Stimulated activated CD4-positive, alpha-beta T cell treated with anti-CD3 and anti-CD28 coated beads, Interleukin-1b, Interleukin-23, amount 100 ng/mL, for 24 hours (primary cell): ENCODE measurements at regions not wholly inside any gene's neighbourhood (a gene's known extent, or its start where the extent isn't known, plus 50 kb on each side); places are given as distances from the start of the nearest gene placed in this dataset.
"Not testable (repeated sequence)": the region's sequence is repeated elsewhere in the genome, so short reads cannot be mapped to it uniquely, and the experiment has no call there.

Experiments used
- DNase-seq, 4 experiments: peaks; one replicate each; pipeline ENCODE4 v3.0.0-alpha.2; 2020; ENCODE audit warnings: low read depth in 4 of 4, low spot score in 1 of 4

- not testable (repeated sequence) for DNase-seq
Measured at GRCh38 chr9:73337182-73337581, 185.5 kb downstream of the ANXA1 start.

- no peak for DNase-seq
Measured at GRCh38 chr9:73344060-73344459, 192.4 kb downstream of the ANXA1 start.

- DNase-seq: no peak
Measured at GRCh38 chr9:73347123-73347522, 195.5 kb downstream of the ANXA1 start.

- no peak for DNase-seq
Measured at GRCh38 chr9:73347720-73348119, 196.1 kb downstream of the ANXA1 start.

DNA sequence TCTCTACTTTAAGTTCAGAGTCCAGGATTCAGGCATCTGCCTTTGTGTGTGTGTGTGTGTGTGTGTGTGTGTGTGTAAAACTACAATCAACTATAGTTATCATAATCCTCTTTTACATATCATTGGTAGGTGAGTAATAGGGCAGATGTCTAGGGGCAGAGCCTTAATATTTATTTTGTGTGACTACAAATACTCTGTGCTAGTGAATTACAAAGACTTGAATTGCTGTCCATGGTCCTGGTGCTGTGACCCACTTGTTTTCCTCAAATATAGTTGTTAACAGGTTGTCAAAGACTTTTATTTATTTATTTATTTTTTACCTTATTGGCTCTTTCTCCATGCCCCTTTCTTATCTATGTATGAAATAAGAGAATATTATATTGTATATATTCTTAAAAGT, 196.8 kb downstream of the ANXA1 start:
- no peak for DNase-seq

DNA sequence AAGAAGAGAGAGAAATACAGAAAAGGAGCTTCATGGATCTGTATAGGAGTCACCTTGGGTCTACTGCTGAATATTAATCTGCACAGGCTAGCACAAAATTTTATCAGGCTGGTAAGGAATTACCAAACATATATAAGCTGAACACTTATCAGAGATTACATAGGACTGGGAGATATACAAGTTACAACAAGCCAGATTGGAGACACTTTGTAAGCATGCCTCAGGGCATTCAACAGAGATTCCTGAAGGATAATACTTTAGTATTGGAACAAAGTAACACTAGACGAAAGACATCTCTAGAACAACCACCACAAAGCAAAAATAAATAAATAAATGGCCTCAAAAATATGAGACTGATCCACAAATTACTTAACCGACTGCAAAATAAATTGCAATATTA, 197.8 kb downstream of the ANXA1 start:
- DNase-seq: no peak

GRCh38 chr9:73357607-73358006, 205.9 kb downstream of the ANXA1 start:
- DNase-seq: no peak

DNA sequence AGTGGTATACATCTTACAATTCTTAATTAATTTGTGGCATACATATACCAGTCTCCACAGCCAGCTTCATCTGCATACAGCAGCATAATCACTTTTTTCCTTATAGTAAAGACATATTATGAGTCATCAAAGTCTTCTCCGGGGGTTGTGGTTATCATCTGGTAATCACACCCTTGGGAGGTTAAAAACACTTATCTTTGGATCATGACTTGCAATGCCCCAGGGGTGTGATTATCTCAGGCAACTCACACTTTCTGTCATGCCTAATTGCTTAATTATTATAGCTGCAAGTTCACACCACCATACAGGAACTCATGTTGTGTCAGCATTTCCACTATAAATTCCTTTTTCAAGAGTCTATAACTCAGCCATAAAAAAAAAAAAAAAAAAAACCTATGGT, 218.4 kb downstream of the ANXA1 start:
- DNase-seq: no peak

GRCh38 chr9:73371801-73372200, 220.1 kb downstream of the ANXA1 start:
- no peak for DNase-seq

DNA sequence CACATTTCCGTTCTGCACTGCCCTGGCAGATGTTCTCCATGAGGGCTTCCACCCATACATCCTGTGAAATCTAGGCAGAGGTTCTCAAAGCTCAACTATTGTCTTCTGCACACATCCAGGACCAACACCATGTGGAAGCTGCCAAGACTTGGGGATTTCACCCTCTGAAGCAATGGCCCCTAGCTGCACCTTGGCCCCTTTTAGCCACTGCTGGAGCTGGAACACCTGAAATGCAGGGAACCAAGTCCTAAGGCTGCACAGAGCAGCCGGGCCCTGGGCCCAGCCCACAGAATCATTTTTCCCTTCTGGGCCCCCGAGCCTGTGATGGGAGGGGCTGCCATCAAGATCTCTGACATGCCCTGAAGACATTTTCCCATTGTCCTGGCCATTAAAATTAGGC, 228.7 kb downstream of the ANXA1 start:
- DNase-seq: no peak

- DNase-seq: no peak
Measured at GRCh38 chr9:73402081-73403028, 250.7 kb downstream of the ANXA1 start.

DNA sequence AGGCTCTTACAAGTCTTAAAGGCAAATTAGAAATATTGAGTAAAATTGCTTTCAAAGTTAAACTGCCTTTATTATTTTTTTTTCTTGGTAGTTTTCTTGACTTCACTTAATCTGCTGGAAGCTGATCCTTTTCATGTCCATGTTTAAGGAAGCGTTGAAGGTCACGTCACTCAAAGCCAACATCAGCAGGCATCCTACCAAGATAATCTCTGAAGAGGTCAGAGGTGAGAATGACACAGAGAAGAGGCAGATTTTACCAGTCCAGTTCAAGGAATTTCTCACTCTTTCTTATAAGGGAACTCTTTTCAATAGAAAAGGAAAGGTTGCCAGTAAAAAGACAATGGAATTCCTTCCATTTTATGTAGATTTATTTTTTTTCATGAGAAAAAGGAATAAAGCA, 259.8 kb downstream of the ANXA1 start:
- DNase-seq: no peak

DNA sequence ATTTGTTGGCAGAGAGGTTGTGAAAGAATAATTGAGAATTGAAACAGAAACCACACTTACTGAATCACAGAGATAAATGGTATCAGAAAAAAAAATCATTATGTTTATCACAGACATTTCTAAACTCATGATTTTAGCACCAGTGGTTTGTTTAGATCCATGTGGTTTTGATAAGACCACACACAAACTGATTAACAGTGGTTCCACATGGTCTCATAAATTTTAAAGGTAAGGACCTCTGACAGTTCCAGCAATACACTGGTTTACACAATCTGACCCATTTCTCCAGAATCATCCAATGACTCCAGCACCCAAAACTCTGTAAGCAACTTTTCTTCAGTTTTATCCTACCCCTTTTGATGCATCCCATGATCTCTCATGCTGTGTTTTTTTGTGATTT, 261.2 kb downstream of the ANXA1 start:
- no peak for DNase-seq

DNA sequence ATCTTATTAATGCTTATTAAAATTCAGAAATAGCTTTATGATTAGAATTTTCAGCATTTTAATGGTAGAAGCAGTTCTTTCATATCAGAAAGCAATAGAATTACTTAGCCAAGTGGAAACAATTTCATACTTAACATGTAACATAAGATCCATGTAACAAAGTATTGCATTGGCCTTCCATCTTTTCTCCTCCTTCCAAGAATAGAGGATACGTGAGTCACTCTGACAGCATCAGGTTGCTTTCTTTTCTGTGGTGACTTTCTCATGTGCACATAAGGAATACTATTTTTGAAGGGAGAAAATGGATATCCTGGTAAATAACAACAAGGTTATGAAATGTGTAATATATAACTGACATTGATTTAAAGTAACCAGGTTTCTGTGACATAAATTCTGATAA, 272.2 kb downstream of the ANXA1 start:
- no peak for DNase-seq

DNA sequence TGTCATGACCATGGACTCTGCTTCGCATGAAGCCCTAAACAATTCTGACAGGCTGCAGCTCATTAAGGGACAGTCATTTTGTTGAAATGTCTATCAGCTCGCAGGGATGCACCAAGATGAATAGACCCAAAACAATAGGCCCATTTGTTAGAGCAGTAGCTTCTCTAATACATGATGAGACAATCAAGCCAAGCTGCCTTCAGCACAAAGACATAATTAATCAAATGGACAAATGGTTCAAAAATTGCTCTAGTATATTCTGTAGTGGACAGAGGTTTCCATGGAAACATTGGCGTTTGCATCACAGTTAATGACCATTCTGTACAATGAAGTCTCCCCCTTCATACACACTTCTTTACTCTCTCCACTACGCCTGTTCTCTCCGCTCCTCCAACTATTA, 274.6 kb downstream of the ANXA1 start:
- DNase-seq: no peak

- DNase-seq: no peak
Measured at GRCh38 chr9:73434826-73435225, 283.2 kb downstream of the ANXA1 start.

DNA sequence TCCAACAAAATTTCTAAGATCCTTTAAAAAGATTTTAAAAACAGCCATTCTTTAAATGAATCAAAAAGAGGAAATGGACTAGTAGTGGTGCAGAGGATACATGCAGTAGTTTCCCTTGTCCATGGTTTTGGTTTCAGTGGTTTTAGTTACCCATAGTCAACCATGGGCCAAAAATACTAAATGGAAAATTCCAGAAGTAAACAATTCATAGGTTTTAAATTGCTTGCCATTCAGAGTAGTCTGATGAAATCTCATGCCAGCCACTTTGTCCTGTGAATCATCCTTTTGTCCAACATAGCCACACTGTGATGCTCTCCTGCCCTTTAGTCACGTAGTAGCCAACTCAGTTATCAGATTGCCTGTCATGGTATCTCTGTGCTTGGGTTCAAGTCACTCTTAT, 286.1 kb downstream of the ANXA1 start:
- no peak for DNase-seq

GRCh38 chr9:73439839-73440238, 288.2 kb downstream of the ANXA1 start:
- not testable (repeated sequence) for DNase-seq

DNA sequence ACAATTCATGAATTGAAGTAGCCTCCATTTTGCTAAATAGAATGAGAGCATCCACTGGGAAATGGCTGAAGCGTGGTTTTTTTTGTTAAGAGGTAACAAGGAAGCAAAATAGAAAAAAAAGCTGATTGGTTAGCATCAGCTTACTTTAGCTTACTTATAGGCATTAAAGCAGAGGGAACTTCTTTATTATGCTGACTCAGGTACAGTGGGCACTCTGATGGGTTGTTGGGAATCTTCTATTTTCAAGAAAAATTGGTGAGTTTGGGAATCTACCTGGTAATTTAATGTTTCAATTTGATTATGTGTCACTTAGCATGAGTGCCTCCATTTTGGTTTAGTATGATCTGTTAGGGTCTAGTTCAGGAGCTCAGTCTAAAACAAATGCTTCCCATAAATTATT, 289.6 kb downstream of the ANXA1 start:
- no peak for DNase-seq

GRCh38 chr9:73441890-73442818, 290.5 kb downstream of the ANXA1 start:
- DNase-seq: no peak

DNA sequence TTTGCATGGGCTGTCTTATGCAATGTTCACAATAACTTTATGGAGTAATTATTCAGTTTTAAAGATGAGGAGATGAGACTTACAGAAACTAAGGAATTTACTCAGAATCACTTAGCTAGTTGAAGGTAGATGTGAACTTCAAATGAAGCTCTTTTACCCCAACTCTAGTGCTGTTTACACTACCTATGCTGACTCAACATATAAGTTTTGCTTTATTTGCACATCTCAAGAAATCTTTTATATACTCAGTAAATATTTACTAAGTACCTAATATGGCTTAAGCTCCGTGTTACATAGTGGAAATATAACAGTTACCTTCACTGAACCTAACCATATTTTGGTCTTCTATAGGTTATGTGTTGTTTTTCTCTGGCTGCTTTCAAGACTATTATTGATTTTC, 293.2 kb downstream of the ANXA1 start:
- no peak for DNase-seq

DNA sequence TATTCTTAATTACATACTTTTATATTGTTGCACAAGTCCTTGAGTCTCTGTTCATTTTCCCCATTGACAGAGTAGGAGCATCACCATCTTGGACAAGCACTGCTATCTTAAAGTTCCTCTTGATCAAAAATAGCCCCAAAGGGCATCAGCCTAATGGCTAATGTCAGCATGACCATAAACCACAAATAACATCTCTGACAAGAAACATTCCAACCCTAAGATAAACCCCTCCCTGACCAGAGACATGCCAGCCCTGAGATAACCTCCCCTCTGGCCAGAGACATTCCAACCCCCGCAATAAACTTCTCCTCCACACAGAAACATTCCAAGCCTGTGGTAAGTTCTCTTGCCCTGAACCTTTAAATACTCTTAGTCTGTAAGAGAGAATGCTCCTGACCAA, 293.7 kb downstream of the ANXA1 start:
- not testable (repeated sequence) for DNase-seq
